Stimulated activated CD4-positive, alpha-beta T cell treated with anti-CD3 and anti-CD28 coated beads, Interleukin-15, amount 100 ng/mL, for 1 hour (primary cell): ENCODE measurements at regions not wholly inside any gene's neighbourhood (a gene's known extent, or its start where the extent isn't known, plus 50 kb on each side); places are given as distances from the start of the nearest gene placed in this dataset.

Experiments
- DNase-seq, 2 donors: peaks; one replicate each; pipeline ENCODE4 v3.0.0-alpha.2; 2020; ENCODE audit warnings: low read depth in 1 of 2, low spot score in 1 of 2

GRCh38 chr22:47566491-47566890 is 804.0 kb downstream of the TBC1D22A start:
- no peak for DNase-seq

GRCh38 chr22:47565607-47566006 is 803.2 kb downstream of the TBC1D22A start:
- no peak for DNase-seq

- no peak for DNase-seq
Measured at GRCh38 chr22:47564651-47565434, 802.4 kb downstream of the TBC1D22A start.

GRCh38 chr22:47564158-47564450 is 801.7 kb downstream of the TBC1D22A start:
- DNase-seq = no peak

- no peak for DNase-seq
Measured at GRCh38 chr22:47563406-47564157, 801.1 kb downstream of the TBC1D22A start.

- no peak for DNase-seq
Measured at GRCh38 chr22:47561766-47562165, 799.3 kb downstream of the TBC1D22A start.

GRCh38 chr22:47561115-47561675 is 798.7 kb downstream of the TBC1D22A start:
- no peak for DNase-seq

- no peak for DNase-seq
Measured at GRCh38 chr22:47558828-47559700, 796.6 kb downstream of the TBC1D22A start.

GRCh38 chr22:47556473-47556872 is 794.0 kb downstream of the TBC1D22A start:
- DNase-seq = no peak

- no peak for DNase-seq
Measured at GRCh38 chr22:47553436-47553835, 791.0 kb downstream of the TBC1D22A start.

- DNase-seq = no peak
Measured at GRCh38 chr22:47552541-47553205, 790.2 kb downstream of the TBC1D22A start.

GRCh38 chr22:47552024-47552423 is 789.6 kb downstream of the TBC1D22A start:
- no peak for DNase-seq

GRCh38 chr22:47551431-47551775 is 789.0 kb downstream of the TBC1D22A start:
- no peak for DNase-seq

- DNase-seq = no peak
Measured at GRCh38 chr22:47550524-47551430, 788.3 kb downstream of the TBC1D22A start.

- DNase-seq = no peak
Measured at GRCh38 chr22:47549741-47550340, 787.4 kb downstream of the TBC1D22A start.

- no peak for DNase-seq
Measured at GRCh38 chr22:47548953-47549740, 786.7 kb downstream of the TBC1D22A start.

- DNase-seq = no peak
Measured at GRCh38 chr22:47547881-47548650, 785.6 kb downstream of the TBC1D22A start.

GRCh38 chr22:47547239-47547661 is 784.8 kb downstream of the TBC1D22A start:
- no peak for DNase-seq
